ENCODE measurements at regions not wholly inside any gene's neighbourhood (a gene's known extent, or its start where the extent isn't known, plus 50 kb on each side); places are given as distances from the start of the nearest gene placed in this dataset.

DNA sequence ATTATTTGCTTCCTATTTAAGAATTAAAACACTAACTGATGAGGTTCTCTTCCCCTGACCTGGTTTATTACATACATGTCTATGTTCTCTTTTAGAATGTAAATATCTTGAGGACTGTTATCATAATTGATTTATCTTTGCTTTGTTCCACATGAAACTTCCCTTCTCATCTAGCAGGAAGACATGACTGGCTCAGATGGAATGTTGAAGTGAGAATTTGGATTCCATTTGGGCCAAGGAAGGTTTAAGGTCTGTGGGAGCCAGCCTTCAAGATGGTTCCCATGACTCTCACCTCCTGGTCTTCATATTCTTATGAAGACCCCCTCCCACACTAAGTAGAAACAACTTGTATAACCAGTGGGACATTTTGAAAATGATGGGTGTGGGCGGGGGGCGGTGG lies 222.2 kb upstream of the GADL1 start:
- no peak overlapping the region for H2AFZ ChIP-seq
- no peaks in the 10 kb centered on the region for H3K27me3 ChIP-seq (ENCODE audit: insufficient read depth)
- H3K4me1 ChIP-seq (ENCODE audit: insufficient read depth), result peaks cover 21% of the 10 kb centered on the region
- Mint-ChIP-seq H3K36me3 (ENCODE audit: low read depth) (peaks cover 10% of the 10 kb centered on the region; the same call in 2 of the 3 replicates), H3K4me3 (no peak overlapping the region), H3K27me3 (ENCODE audit: insufficient read depth, low read depth, poor library complexity) (peaks cover 4% of the 10 kb centered on the region), H3K4me1 (peaks cover 22% of the 10 kb centered on the region), H3K27ac (no peak overlapping the region), H3K9me3 (peaks cover 10% of the 10 kb centered on the region; the same call in 1 of the 3 replicates)
- H3F3A ChIP-seq (replicated peaks; ENCODE audit: low read depth), result no peaks in the 10 kb centered on the region
- no peak overlapping the region for H3K4me2 ChIP-seq
- H3K4me3 ChIP-seq, result no peak overlapping the region
- H3K79me2 ChIP-seq (replicated peaks; ENCODE audit: insufficient read depth), result no peaks in the 10 kb centered on the region
- ATAC-seq (no peak), DNase-seq (ENCODE audit: low spot score) (no peak)
- no peak overlapping the region for H3K27ac ChIP-seq (ENCODE audit: low read depth)
- no peak for TF ChIP-seq CREB1 (CRISPR knock-in tag; IDR thresholded peaks at IDR 0.05; ENCODE audit: low read depth)
- no peak for TF ChIP-seq STAT1 (IDR thresholded peaks at IDR 0.05; ENCODE audit: unreplicated experiment)
- TF ChIP-seq ZNF114 (CRISPR knock-in tag; IDR thresholded peaks at IDR 0.05), result no peak
- no peak for TF ChIP-seq POLR2AphosphoS5 (IDR thresholded peaks at IDR 0.05; ENCODE audit: low read depth)
- no peak for TF ChIP-seq EZH2 (IDR thresholded peaks at IDR 0.05; ENCODE audit: low read depth, unreplicated experiment)
- no peak for TF ChIP-seq JUNB (IDR thresholded peaks at IDR 0.05; ENCODE audit: unreplicated experiment)
- TF ChIP-seq, protein P1, sequence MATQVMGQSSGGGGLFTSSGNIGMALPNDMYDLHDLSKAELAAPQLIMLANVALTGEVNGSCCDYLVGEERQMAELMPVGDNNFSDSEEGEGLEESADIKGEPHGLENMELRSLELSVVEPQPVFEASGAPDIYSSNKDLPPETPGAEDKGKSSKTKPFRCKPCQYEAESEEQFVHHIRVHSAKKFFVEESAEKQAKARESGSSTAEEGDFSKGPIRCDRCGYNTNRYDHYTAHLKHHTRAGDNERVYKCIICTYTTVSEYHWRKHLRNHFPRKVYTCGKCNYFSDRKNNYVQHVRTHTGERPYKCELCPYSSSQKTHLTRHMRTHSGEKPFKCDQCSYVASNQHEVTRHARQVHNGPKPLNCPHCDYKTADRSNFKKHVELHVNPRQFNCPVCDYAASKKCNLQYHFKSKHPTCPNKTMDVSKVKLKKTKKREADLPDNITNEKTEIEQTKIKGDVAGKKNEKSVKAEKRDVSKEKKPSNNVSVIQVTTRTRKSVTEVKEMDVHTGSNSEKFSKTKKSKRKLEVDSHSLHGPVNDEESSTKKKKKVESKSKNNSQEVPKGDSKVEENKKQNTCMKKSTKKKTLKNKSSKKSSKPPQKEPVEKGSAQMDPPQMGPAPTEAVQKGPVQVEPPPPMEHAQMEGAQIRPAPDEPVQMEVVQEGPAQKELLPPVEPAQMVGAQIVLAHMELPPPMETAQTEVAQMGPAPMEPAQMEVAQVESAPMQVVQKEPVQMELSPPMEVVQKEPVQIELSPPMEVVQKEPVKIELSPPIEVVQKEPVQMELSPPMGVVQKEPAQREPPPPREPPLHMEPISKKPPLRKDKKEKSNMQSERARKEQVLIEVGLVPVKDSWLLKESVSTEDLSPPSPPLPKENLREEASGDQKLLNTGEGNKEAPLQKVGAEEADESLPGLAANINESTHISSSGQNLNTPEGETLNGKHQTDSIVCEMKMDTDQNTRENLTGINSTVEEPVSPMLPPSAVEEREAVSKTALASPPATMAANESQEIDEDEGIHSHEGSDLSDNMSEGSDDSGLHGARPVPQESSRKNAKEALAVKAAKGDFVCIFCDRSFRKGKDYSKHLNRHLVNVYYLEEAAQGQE (IDR thresholded peaks at IDR 0.05; ENCODE audit: unreplicated experiment), result no peak
- TF ChIP-seq, protein P2, sequence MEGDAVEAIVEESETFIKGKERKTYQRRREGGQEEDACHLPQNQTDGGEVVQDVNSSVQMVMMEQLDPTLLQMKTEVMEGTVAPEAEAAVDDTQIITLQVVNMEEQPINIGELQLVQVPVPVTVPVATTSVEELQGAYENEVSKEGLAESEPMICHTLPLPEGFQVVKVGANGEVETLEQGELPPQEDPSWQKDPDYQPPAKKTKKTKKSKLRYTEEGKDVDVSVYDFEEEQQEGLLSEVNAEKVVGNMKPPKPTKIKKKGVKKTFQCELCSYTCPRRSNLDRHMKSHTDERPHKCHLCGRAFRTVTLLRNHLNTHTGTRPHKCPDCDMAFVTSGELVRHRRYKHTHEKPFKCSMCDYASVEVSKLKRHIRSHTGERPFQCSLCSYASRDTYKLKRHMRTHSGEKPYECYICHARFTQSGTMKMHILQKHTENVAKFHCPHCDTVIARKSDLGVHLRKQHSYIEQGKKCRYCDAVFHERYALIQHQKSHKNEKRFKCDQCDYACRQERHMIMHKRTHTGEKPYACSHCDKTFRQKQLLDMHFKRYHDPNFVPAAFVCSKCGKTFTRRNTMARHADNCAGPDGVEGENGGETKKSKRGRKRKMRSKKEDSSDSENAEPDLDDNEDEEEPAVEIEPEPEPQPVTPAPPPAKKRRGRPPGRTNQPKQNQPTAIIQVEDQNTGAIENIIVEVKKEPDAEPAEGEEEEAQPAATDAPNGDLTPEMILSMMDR (conservative IDR thresholded peaks at IDR 0.05; ENCODE audit: low read depth in 2 of 2), result no peak
- H3K9me2 ChIP-seq (ENCODE audit: insufficient read depth), result 0 out of 2 replicates have a peak, but pooled peaks cover 2% of the 10 kb centered on the region
- no peaks in the 10 kb centered on the region for H3K36me3 ChIP-seq (ENCODE audit: insufficient read depth)
- H4K20me1 ChIP-seq (replicated peaks; ENCODE audit: insufficient read depth), result no peaks in the 10 kb centered on the region

DNA sequence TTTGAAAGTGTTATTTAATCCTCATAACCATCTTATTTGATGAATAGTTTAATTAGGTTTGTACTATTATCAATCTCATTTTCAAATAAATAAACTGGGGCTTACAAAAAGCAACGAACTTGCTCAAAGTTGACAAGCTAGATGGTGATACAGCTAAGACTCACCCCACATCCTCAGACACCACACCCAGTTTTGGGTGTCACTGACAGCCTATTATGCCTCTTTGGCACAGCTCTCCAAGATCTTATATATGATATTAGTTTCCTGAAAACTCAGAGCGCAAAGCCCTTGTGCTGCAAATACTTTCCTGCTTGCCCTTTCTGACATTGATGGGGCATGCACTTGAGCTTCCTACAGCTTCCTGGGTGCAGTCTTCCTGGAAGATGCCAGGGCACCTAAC lies 223.4 kb upstream of the GADL1 start:
- H3K27me3 Mint-ChIP-seq (ENCODE audit: insufficient read depth, low read depth, poor library complexity), result peaks cover 4% of the 10 kb centered on the region
- Histone ChIP-seq H3K36me3 (ENCODE audit: insufficient read depth) (no peaks in the 10 kb centered on the region), H3K9me2 (ENCODE audit: insufficient read depth) (0 out of 2 replicates have a peak, but pooled peaks cover 2% of the 10 kb centered on the region), H2AFZ (no peak overlapping the region), H3K4me2 (no peak overlapping the region), H3K27me3 (ENCODE audit: insufficient read depth) (no peaks in the 10 kb centered on the region), H3K4me1 (ENCODE audit: insufficient read depth) (peaks cover 21% of the 10 kb centered on the region), H3K79me2 (replicated peaks; ENCODE audit: insufficient read depth) (no peaks in the 10 kb centered on the region), H4K20me1 (replicated peaks; ENCODE audit: insufficient read depth) (no peaks in the 10 kb centered on the region), H3F3A (replicated peaks; ENCODE audit: low read depth) (no peaks in the 10 kb centered on the region), H3K4me3 (no peak overlapping the region), H3K27ac (ENCODE audit: low read depth) (no peak overlapping the region)
- no peak for ATAC-seq
- H3K9me3 Mint-ChIP-seq, result peaks cover 10% of the 10 kb centered on the region; the same call in 1 of the 3 replicates
- peaks cover 10% of the 10 kb centered on the region; the same call in 2 of the 3 replicates for H3K36me3 Mint-ChIP-seq (ENCODE audit: low read depth)
- H3K4me1 Mint-ChIP-seq, result peaks cover 22% of the 10 kb centered on the region
- H3K4me3 Mint-ChIP-seq, result no peak overlapping the region
- no peak overlapping the region for H3K27ac Mint-ChIP-seq
- no peak for DNase-seq (ENCODE audit: low spot score)
- TF ChIP-seq, protein P2 (conservative IDR thresholded peaks at IDR 0.05; ENCODE audit: low read depth in 2 of 2), result no peak
- no peak for TF ChIP-seq ZNF331 (CRISPR knock-in tag; IDR thresholded peaks at IDR 0.05; ENCODE audit: low read depth)
- no peak for TF ChIP-seq STAT1 (IDR thresholded peaks at IDR 0.05; ENCODE audit: unreplicated experiment)
